ENCODE measurements at regions not wholly inside any gene's neighbourhood (a gene's known extent, or its start where the extent isn't known, plus 50 kb on each side); places are given as distances from the start of the nearest gene placed in this dataset.

DNA sequence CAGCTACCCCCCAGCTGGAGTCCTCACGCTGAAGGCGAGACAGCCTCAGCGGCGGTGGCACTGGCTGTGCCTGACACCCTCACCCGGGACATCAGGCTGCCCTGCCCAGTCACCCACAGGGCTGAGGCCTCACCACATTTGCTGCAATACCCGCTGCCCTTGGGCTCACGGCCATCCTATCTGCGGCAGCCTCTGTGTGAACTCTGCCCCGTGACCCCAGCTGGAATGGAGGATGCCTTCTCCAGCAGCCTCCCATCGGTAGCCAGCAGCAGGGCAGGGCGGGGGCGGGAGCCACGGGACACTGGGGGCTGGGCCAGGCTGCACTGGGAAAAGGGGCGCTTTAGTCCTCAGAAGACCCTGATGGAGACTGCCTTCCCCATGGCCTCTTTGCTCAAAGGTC, 112.4 kb upstream of the ZBTB40 start (continued):
- TF ChIP-seq, protein P1, sequence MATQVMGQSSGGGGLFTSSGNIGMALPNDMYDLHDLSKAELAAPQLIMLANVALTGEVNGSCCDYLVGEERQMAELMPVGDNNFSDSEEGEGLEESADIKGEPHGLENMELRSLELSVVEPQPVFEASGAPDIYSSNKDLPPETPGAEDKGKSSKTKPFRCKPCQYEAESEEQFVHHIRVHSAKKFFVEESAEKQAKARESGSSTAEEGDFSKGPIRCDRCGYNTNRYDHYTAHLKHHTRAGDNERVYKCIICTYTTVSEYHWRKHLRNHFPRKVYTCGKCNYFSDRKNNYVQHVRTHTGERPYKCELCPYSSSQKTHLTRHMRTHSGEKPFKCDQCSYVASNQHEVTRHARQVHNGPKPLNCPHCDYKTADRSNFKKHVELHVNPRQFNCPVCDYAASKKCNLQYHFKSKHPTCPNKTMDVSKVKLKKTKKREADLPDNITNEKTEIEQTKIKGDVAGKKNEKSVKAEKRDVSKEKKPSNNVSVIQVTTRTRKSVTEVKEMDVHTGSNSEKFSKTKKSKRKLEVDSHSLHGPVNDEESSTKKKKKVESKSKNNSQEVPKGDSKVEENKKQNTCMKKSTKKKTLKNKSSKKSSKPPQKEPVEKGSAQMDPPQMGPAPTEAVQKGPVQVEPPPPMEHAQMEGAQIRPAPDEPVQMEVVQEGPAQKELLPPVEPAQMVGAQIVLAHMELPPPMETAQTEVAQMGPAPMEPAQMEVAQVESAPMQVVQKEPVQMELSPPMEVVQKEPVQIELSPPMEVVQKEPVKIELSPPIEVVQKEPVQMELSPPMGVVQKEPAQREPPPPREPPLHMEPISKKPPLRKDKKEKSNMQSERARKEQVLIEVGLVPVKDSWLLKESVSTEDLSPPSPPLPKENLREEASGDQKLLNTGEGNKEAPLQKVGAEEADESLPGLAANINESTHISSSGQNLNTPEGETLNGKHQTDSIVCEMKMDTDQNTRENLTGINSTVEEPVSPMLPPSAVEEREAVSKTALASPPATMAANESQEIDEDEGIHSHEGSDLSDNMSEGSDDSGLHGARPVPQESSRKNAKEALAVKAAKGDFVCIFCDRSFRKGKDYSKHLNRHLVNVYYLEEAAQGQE (IDR thresholded peaks at IDR 0.05; ENCODE audit: unreplicated experiment), result no peak

DNA sequence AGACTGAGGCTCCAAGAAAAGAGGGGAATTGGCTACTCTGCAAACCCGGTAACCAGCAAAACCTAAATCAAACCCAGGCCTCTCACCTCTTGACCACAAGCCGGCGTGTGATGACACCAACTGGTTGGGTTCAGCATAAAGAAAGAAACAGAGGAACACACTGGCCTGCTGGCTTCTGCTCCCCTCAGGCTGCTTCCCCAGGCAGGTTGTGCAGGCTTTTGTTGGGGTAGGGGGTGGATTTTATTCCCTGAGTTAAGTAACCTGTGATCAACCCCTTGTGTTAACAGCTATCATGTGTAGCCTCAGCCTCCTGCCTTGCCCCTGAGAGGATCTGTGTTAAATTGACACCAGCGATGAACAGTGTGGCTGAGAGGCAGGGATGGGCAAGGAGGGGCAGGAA, 111.6 kb upstream of the ZBTB40 start:
- H3K4me3 Mint-ChIP-seq, result no peak overlapping the region
- peaks cover 10% of the 10 kb centered on the region for H3K27me3 Mint-ChIP-seq (ENCODE audit: insufficient read depth, low read depth, poor library complexity)
- Histone ChIP-seq H3K36me3 (ENCODE audit: insufficient read depth) (no peaks in the 10 kb centered on the region), H3K4me2 (no peak overlapping the region), H3K79me2 (replicated peaks; ENCODE audit: insufficient read depth) (no peaks in the 10 kb centered on the region), H3F3A (replicated peaks; ENCODE audit: low read depth) (no peaks in the 10 kb centered on the region), H3K9me2 (ENCODE audit: insufficient read depth) (peaks cover 1% of the 10 kb centered on the region; the same call in 1 of the 2 replicates), H3K27me3 (ENCODE audit: insufficient read depth) (no peaks in the 10 kb centered on the region), H3K27ac (ENCODE audit: low read depth) (no peak overlapping the region), H3K4me3 (no peak overlapping the region), H4K20me1 (replicated peaks; ENCODE audit: insufficient read depth) (no peaks in the 10 kb centered on the region), H2AFZ (no peak overlapping the region), H3K4me1 (ENCODE audit: insufficient read depth) (no peaks in the 10 kb centered on the region)
- peaks cover 17% of the 10 kb centered on the region for H3K4me1 Mint-ChIP-seq
- TF ChIP-seq, protein P2, sequence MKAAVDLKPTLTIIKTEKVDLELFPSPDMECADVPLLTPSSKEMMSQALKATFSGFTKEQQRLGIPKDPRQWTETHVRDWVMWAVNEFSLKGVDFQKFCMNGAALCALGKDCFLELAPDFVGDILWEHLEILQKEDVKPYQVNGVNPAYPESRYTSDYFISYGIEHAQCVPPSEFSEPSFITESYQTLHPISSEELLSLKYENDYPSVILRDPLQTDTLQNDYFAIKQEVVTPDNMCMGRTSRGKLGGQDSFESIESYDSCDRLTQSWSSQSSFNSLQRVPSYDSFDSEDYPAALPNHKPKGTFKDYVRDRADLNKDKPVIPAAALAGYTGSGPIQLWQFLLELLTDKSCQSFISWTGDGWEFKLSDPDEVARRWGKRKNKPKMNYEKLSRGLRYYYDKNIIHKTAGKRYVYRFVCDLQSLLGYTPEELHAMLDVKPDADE (IDR thresholded peaks at IDR 0.05), result no peak
- TF ChIP-seq, protein P3, sequence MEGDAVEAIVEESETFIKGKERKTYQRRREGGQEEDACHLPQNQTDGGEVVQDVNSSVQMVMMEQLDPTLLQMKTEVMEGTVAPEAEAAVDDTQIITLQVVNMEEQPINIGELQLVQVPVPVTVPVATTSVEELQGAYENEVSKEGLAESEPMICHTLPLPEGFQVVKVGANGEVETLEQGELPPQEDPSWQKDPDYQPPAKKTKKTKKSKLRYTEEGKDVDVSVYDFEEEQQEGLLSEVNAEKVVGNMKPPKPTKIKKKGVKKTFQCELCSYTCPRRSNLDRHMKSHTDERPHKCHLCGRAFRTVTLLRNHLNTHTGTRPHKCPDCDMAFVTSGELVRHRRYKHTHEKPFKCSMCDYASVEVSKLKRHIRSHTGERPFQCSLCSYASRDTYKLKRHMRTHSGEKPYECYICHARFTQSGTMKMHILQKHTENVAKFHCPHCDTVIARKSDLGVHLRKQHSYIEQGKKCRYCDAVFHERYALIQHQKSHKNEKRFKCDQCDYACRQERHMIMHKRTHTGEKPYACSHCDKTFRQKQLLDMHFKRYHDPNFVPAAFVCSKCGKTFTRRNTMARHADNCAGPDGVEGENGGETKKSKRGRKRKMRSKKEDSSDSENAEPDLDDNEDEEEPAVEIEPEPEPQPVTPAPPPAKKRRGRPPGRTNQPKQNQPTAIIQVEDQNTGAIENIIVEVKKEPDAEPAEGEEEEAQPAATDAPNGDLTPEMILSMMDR (conservative IDR thresholded peaks at IDR 0.05; ENCODE audit: low read depth in 2 of 2), result peak in 1 of 2 experiments; percentile 13; a peak in 1 of 4 replicates
- H3K9me3 Mint-ChIP-seq, result no peaks in the 10 kb centered on the region; the same call in 2 of the 3 replicates
- no peaks in the 10 kb centered on the region for H3K36me3 Mint-ChIP-seq (ENCODE audit: low read depth)
- DNase-seq (ENCODE audit: low spot score), result no peak
- H3K27ac Mint-ChIP-seq, result no peak overlapping the region
- ATAC-seq, result no peak

DNA sequence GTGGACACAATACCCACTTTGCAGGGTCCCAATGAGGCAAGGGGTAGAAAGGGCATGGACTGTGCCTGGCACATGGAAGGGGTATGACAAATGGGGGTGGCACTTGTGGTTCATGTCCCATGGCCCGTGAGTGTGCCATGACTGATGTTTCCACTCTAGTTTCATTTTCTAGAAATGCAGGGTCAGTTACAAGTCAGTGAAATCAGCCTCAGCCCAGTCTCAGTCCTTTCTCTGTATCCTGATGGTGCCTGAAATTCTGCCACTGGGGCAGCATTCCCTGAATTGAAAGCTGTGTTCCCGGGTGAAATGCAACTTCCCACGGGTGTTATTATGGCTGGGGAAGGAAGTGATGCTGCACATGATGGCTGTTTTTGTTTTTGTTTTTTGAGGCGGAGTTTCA, 110.8 kb upstream of the ZBTB40 start:
- Histone ChIP-seq H3K9me2 (ENCODE audit: insufficient read depth) (no peaks in the 10 kb centered on the region), H2AFZ (no peak overlapping the region), H3K36me3 (ENCODE audit: insufficient read depth) (no peaks in the 10 kb centered on the region), H3K4me1 (ENCODE audit: insufficient read depth) (no peaks in the 10 kb centered on the region), H3K4me3 (no peak overlapping the region), H4K20me1 (replicated peaks; ENCODE audit: insufficient read depth) (no peaks in the 10 kb centered on the region), H3F3A (replicated peaks; ENCODE audit: low read depth) (no peaks in the 10 kb centered on the region), H3K27ac (ENCODE audit: low read depth) (no peak overlapping the region), H3K79me2 (replicated peaks; ENCODE audit: insufficient read depth) (no peaks in the 10 kb centered on the region), H3K27me3 (ENCODE audit: insufficient read depth) (no peaks in the 10 kb centered on the region), H3K4me2 (no peak overlapping the region)
- ATAC-seq, result no peak
- no peak for DNase-seq (ENCODE audit: low spot score)
- Mint-ChIP-seq H3K4me1 (peaks cover 17% of the 10 kb centered on the region), H3K27me3 (ENCODE audit: insufficient read depth, low read depth, poor library complexity) (peaks cover 11% of the 10 kb centered on the region), H3K36me3 (ENCODE audit: low read depth) (no peaks in the 10 kb centered on the region), H3K27ac (no peak overlapping the region), H3K4me3 (no peak overlapping the region), H3K9me3 (no peaks in the 10 kb centered on the region; the same call in 2 of the 3 replicates)
- TF ChIP-seq EZH2 (IDR thresholded peaks at IDR 0.05; ENCODE audit: low read depth, unreplicated experiment) (no peak), CREB1 (CRISPR knock-in tag; IDR thresholded peaks at IDR 0.05; ENCODE audit: low read depth) (no peak), POLR2AphosphoS5 (IDR thresholded peaks at IDR 0.05; ENCODE audit: low read depth) (no peak)
- TF ChIP-seq, protein P1 (IDR thresholded peaks at IDR 0.05; ENCODE audit: unreplicated experiment), result no peak
- TF ChIP-seq, protein P3 (conservative IDR thresholded peaks at IDR 0.05; ENCODE audit: low read depth in 2 of 2), result no peak
